ENCODE measurements at regions not wholly inside any gene's neighbourhood (a gene's known extent, or its start where the extent isn't known, plus 50 kb on each side); places are given as distances from the start of the nearest gene placed in this dataset.

DNA sequence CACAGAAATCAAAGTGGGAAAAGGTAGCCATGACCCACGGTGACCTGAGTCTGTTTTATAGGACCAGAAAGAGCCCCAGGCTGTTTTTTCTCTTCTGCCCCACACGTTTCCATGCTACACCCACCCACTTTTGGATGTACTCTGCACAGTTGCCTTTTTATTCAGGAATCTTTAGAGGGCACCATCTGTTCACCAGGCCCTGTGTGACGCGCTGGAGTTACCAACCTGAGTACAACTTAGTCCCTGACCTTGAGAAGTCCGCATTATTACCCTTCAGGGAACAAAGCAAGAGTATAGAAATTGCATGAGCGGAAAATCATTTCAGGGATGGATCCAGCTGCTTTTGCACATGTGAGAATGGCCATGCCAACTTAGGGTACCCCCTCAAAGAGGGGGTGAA lies 207.8 kb upstream of the GATB start:
- TF ChIP-seq EZH2phosphoT487 (IDR thresholded peaks at IDR 0.05; ENCODE audit: insufficient read depth, low read depth) (no peak), EZH2 (IDR thresholded peaks at IDR 0.05; ENCODE audit: insufficient read depth, poor library complexity, severe bottlenecking) (no peak)

All from GM23248 (cell line).